Astrocyte of the spinal cord (primary cell): ENCODE measurements at regions not wholly inside any gene's neighbourhood (a gene's known extent, or its start where the extent isn't known, plus 50 kb on each side); places are given as distances from the start of the nearest gene placed in this dataset.

Source experiments
- DNase-seq: peaks from one replicate; pipeline ENCODE4 v3.0.0; 2011; ENCODE audit warnings: low read depth, low spot score
- H3K4me3 ChIP-seq: 2 replicates; pipeline ENCODE4 v1.5.1; 2011; ENCODE audit warnings: low read depth, mild to moderate bottlenecking, low read length, moderate library complexity
- CTCF ChIP-seq: IDR thresholded peaks from 2 replicates; pipeline ENCODE4 v1.5.1; 2012; ENCODE audit warnings: low read depth, mild to moderate bottlenecking, low read length, inconsistent platforms
- in situ Hi-C: cut with HindIII; loops from 2 replicates; pipeline ENCODE4 v1.10.0; 2017; ENCODE audit warnings: low sequenced_read_pairs

- no peak for TF ChIP-seq CTCF
- no peak overlapping the region for H3K4me3 ChIP-seq
- in situ Hi-C loops: no loop called here
- DNase-seq: no peak
Measured at GRCh38 chr5:124245276-124245675, 501.2 kb downstream of the ZNF608 start.

DNA sequence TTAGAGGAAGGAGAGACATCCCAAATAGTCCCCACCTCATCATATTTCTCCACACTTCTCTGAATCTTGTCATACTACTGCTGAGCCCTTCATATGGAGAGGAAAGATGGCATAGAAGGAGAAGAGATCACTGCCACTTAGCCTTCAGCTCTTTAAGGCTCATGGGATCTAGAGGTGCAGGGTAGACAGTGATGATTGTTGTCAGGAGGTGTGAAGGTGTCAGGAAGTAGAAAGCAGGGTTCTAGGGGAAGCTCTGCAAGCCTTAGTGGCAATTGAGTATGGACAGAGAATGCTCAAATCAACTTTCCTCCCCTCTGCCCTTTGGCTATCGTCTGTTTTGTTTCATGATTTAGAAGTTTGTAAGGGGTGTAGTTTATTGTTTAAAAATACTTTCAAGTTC, 505.7 kb downstream of the ZNF608 start:
- in situ Hi-C loops: no loop called here
- TF ChIP-seq CTCF: no peak
- DNase-seq: no peak
- H3K4me3 ChIP-seq: no peak overlapping the region

DNA sequence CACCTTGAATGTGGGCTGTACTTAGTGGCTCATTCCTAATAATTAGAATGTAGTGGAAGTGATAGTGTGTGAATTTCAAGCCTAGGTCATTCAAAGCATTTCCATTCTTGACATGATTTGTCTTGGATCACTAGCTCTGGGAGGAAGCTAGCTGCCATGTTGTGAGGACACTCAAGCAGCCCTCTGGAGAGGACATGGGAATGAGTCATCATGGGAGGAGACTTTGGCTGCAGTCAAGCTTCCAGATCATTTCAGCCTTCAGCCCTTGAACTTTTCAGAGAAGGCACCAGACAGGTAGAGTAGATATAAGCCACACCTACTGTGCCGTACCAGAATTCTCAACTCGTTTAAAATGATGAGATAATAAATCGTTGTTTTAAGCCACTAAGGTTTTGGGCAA, 506.9 kb downstream of the ZNF608 start:
- H3K4me3 ChIP-seq: no peak overlapping the region
- DNase-seq: no peak
- TF ChIP-seq CTCF: no peak
- in situ Hi-C loops: no loop called here

- H3K4me3 ChIP-seq: no peak overlapping the region
- in situ Hi-C loops: no loop called here
- no peak for TF ChIP-seq CTCF
- no peak for DNase-seq
Measured at GRCh38 chr5:124238350-124238749, 508.1 kb downstream of the ZNF608 start.

DNA sequence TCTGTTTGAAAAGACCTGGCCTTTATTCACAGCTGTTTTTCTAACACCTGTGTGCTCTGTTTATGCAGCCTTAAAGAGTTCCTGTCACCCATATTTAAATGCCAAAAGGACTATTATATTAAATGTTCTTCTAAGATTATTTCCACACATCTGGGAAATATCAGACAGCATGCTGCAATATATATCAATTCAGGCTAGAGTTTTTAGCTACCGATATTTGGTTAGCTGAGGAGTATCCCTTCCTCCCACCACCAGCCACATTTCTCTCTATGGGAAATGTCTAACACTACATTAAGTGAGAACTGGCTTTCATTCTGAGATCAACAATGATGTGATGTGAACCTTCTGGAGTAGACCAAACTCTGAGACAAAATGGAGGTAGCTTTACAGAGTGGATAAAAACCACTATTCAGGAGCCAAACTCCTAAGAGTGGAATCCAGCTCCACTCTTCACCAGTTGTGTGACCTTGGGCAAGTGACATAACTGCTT, 509.2 kb downstream of the ZNF608 start:
- no peak overlapping the region for H3K4me3 ChIP-seq
- DNase-seq: no peak
- TF ChIP-seq CTCF: no peak
- in situ Hi-C loops: no loop called here

- no peak for DNase-seq
- in situ Hi-C loops: no loop called here
- no peak for TF ChIP-seq CTCF
- H3K4me3 ChIP-seq: no peak overlapping the region
Measured at GRCh38 chr5:124236361-124237205, 509.9 kb downstream of the ZNF608 start.
